Peyer's patch (tissue), 4 donors: ENCODE measurements at regions not wholly inside any gene's neighbourhood (a gene's known extent, or its start where the extent isn't known, plus 50 kb on each side); places are given as distances from the start of the nearest gene placed in this dataset.

Experiments
- CTCF ChIP-seq, 6 experiments: fragments of 450-650 bp in 4 of 6; fragments of 200-600 bp in 2 of 6; sonication (generic) in 1 of 6; IDR thresholded peaks; one replicate each; pipeline ENCODE4 v1.5.1; 2017 to 2019; ENCODE audit warnings: antibody characterized with exemption in 6 of 6, mild to moderate bottlenecking in 3 of 6, moderate library complexity in 1 of 6
- POLR2A ChIP-seq, 2 donors: fragments of 450-650 bp; IDR thresholded peaks; one replicate each; pipeline ENCODE4 v1.5.1; 2017; ENCODE audit warnings: antibody characterized with exemption in 2 of 2, mild to moderate bottlenecking in 2 of 2, moderate library complexity in 2 of 2

DNA sequence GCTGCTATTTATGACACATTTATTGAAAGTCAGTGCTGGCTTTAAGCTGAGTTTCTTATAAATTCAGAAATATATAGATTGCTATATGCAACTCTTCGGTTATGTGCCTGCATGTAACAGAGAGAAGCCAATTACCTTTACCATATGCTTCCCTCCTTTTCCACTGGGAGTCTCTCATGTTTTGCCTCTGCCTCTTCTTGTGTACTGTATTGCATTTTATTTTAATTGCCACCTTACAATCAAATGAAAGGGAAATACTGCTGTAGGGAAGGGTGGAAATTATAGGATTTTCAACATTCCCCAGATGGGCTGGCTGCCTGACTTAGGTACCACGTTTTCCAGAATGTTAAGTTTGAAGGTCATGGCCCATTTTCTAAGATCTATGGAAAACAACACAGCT lies 655.4 kb upstream of the SLIT2 start:
- TF ChIP-seq CTCF (IDR thresholded peaks at IDR 0.05) (no peak), POLR2A (IDR thresholded peaks at IDR 0.05) (no peak)
